GM13977 (cell line): ENCODE measurements at regions not wholly inside any gene's neighbourhood (a gene's known extent, or its start where the extent isn't known, plus 50 kb on each side); places are given as distances from the start of the nearest gene placed in this dataset.

Source experiments
- DNase-seq: peaks from one replicate; pipeline ENCODE4 v3.0.0; 2012; ENCODE audit warnings: low spot score
- in situ Hi-C: fragments of 300-500 bp; cut with MboI; formaldehyde crosslinking; loops from one replicate; pipeline ENCODE4 v1.12.0; 2022; ENCODE audit warnings: low sequenced_read_pairs, low pct_unique_long_range_greater_than_20kb, mixed read lengths, inconsistent platforms; ENCODE audit not compliant: unreplicated experiment
- TF ChIP-seq, protein P1 (sequence below): IDR thresholded peaks from 2 replicates; pipeline ENCODE4 v1.5.1; 2012; ENCODE audit warnings: mild to moderate bottlenecking, control low read depth; ENCODE audit not compliant: insufficient read depth; ENCODE audit errors: extremely low read depth, missing control alignments

DNA sequence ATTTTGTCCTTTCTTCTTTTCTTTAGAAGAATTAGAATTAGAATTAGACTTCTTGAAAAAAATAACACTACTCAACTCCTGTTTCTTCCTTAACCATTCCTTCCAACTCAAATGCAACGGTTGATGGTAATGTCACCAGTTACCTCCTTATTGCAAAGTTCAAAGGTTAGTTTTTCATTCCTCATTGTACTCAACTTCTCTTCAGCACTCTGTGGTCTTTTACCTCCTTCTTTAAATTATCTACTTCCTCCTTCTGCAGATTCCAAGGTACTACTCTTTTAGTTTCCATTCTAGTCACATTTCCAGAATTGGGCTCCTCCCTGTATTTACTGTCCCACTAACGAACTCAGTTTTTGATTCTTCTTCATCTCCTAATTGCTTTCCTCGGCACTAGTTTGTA lies 700.7 kb downstream of the SATB2 start:
- TF ChIP-seq, protein P1, sequence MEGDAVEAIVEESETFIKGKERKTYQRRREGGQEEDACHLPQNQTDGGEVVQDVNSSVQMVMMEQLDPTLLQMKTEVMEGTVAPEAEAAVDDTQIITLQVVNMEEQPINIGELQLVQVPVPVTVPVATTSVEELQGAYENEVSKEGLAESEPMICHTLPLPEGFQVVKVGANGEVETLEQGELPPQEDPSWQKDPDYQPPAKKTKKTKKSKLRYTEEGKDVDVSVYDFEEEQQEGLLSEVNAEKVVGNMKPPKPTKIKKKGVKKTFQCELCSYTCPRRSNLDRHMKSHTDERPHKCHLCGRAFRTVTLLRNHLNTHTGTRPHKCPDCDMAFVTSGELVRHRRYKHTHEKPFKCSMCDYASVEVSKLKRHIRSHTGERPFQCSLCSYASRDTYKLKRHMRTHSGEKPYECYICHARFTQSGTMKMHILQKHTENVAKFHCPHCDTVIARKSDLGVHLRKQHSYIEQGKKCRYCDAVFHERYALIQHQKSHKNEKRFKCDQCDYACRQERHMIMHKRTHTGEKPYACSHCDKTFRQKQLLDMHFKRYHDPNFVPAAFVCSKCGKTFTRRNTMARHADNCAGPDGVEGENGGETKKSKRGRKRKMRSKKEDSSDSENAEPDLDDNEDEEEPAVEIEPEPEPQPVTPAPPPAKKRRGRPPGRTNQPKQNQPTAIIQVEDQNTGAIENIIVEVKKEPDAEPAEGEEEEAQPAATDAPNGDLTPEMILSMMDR, result no peak
- in situ Hi-C loops, result no loop called here
- DNase-seq, result no peak

DNA sequence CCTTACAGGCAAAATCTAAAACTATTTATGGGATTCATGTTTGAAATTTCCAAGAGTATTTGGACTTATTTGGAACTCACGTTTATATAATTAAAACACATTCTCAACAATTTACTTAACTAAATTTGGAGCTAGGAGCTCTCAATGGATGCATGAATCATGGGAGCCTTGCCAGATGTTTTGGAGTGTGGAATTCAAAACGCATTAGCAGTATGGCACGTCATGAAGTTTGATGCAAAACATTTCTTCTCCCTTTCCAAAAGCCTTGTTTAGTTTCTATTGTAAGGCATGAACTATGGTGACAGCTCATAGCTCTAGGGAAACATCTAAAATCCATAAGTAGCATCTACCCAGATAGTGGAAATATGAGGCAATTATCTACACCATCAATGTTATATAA lies 701.6 kb downstream of the SATB2 start:
- no peak for DNase-seq
- in situ Hi-C loops, result no loop called here
- TF ChIP-seq, protein P1, result no peak

DNA sequence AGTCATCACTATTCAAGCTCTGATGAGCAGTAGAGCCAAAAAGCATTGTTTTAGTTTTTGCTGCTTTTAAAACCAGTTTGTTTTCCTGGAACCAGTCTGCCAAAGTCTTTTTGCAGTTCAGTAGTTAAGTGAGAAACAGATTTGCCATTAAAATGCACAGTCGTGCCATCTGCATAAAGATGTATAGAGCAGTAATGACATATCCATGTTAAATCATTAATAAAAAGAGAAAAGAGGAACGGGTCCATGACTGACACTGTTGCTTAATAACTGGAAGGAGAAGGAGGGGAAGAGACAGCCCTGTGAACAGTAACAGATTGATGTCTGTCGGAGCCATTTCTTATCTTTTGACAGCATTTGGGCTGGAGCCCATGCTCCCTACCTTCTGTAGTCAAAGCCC lies 704.6 kb downstream of the SATB2 start:
- in situ Hi-C loops, result no loop called here
- DNase-seq, result no peak
- TF ChIP-seq, protein P1, result no peak

DNA sequence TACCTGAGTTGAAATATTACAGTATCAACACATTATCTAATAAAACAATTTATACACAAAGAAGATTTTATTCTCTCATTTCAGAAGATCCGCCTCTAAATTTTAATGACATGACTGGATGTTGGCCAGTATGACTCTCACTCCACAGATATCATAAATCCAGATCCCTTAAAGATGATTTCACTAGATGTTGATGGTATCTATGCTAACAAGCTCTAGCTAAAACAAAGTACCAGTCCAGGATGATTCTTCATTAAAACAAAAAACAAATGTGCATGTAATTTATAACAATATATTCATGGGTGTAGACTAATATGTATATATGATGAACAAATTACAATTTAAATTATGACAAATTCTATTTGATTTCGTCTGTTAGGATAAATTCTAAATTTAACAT lies 708.4 kb downstream of the SATB2 start:
- TF ChIP-seq, protein P1, result no peak
- in situ Hi-C loops, result no loop called here

DNA sequence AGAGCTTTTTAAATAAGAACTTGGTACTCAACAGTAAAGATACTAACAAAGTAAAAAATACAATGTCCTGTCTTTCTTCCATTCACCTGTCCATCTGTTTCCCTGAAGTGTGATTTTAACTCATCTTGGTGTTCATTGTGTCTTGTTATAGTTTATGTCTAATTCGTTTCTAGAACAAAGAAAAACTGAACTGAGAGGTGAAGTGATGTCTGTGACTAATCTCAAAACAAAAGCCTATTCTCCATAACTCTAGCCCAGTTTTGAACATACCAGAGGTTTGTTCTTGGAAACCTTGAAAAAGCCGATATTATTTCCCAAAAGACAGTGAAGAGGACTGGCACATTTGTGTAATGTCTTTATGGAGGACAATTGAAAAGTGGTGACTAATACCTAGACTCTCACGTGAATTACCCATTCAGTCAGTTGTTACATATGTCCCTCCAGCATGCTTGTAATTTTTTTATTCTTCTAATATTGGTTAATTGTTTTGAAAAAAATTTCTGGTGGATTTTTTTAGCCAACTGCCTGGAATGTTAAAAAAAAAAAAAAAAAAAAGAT lies 725.8 kb downstream of the SATB2 start:
- DNase-seq, result no peak
- in situ Hi-C loops, result no loop called here
- TF ChIP-seq, protein P1, result no peak

More for the DNA sequence above, 708.4 kb downstream of the SATB2 start:
- no peak for DNase-seq

DNA sequence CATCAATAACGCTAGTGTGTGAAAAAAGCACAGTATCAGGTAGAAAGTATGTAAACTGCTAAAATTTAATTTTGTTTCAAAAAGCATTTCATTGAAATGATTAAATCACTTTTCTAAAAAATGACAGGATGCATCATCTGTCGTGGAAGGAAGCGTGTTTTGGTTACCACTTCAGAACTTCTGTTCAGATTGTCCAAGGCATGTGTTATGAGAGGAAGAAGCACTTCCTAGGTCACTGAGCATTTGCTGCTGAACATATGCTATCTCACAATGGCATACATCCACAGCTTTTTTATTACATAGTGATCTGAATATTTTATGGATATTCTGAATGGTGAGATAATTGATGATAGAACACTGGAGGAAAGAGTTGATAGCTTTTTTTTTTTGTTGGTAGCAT lies 737.5 kb downstream of the SATB2 start:
- TF ChIP-seq, protein P1, result no peak
- no peak for DNase-seq
- in situ Hi-C loops, result no loop called here

DNA sequence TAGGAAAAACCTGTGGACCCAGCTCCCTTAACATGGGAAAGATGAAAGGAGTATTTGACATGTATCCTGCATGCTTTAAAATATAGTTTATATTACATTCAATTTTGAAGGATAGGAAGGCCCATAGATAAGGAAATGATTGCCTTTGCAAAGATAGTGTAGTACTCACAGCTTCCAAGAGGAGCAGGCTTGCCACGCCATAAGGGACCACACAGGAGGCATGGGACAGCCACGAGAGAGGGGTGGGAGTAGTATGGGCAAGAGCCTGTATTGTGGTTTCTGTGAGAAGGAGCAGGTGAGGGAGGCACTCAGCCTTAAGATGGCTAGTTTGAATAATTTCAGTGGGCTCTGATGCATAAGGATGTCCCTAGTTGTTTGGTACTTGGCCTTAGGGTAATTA lies 740.3 kb downstream of the SATB2 start:
- TF ChIP-seq, protein P1, result no peak
- no peak for DNase-seq
- in situ Hi-C loops, result no loop called here
